ENCODE measurements at regions not wholly inside any gene's neighbourhood (a gene's known extent, or its start where the extent isn't known, plus 50 kb on each side); places are given as distances from the start of the nearest gene placed in this dataset.

DNA sequence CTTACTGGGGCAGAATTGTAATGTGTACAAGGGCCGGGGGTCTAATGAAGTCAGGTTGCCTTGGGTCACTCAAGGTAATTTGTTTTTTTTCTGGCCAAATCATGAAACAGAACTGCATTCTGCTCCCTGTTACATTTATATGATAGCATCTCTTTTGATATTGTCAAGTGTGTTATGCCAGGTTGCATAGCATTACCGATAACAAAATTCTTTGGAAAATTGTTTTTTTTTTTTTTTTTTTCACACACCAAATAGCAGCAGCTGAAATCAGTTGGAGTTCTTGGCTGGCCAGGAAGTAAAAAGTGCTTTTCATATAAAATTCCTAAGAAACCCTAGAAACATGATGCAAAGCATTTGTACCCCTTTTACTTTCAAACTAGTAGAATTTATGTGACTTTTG lies 282.6 kb upstream of the FN1 start (continued):
- TF ChIP-seq TBP (IDR thresholded peaks at IDR 0.05; ENCODE audit: low read depth, low read length) (no peak), PHF8 (conservative IDR thresholded peaks at IDR 0.05; ENCODE audit: low read depth, low read length) (no peak)

All from H1 (cell line).